SK-N-SH (cell line): ENCODE measurements at regions not wholly inside any gene's neighbourhood (a gene's known extent, or its start where the extent isn't known, plus 50 kb on each side); places are given as distances from the start of the nearest gene placed in this dataset.

Experiments
- EP300 ChIP-seq, 2 experiments: IDR thresholded peaks; 2 replicates each; pipeline versions ENCODE4 v1.4.0 to v1.6.1; 2012; ENCODE audit warnings: borderline replicate concordance in 1 of 2, low read depth in 1 of 2, low read length in 1 of 2
- GATA2 ChIP-seq: sonication (generic); formaldehyde crosslinking; IDR thresholded peaks from 2 replicates; pipeline ENCODE4 v1.5.0; 2020; ENCODE audit warnings: mild to moderate bottlenecking, missing genetic modification reagents
- JUND ChIP-seq: IDR thresholded peaks from 2 replicates; pipeline ENCODE4 v1.4.0; 2012
- POLR2AphosphoS5 ChIP-seq: IDR thresholded peaks from 2 replicates; pipeline ENCODE4 v1.6.1; 2012; ENCODE audit warnings: low read depth, low read length
- RAD21 ChIP-seq: IDR thresholded peaks from 2 replicates; pipeline ENCODE4 v1.6.1; 2012; ENCODE audit warnings: mild to moderate bottlenecking, low read length
- RCOR1 ChIP-seq: fragments of 150-350 bp; IDR thresholded peaks from 2 replicates; pipeline ENCODE4 v1.6.1; 2017; ENCODE audit warnings: antibody characterized with exemption, low read length
- RFX5 ChIP-seq: IDR thresholded peaks from 2 replicates; pipeline ENCODE4 v1.6.1; 2012; ENCODE audit warnings: mild to moderate bottlenecking, improper control_type of control experiment, low read length
- RXRA ChIP-seq: IDR thresholded peaks from 2 replicates; pipeline ENCODE4 v1.4.0; 2012; ENCODE audit warnings: low read depth, mild to moderate bottlenecking, borderline replicate concordance
- SMC3 ChIP-seq: IDR thresholded peaks from 2 replicates; pipeline ENCODE4 v1.6.1; 2012; ENCODE audit warnings: low read depth, low read length, improper control_type of control experiment
- TAF1 ChIP-seq: IDR thresholded peaks from 2 replicates; pipeline ENCODE4 v1.6.1; 2012; ENCODE audit warnings: low read depth, mild to moderate bottlenecking, low read length, moderate library complexity, borderline replicate concordance
- TCF12 ChIP-seq: IDR thresholded peaks from 2 replicates; pipeline ENCODE4 v1.4.0; 2012
- YY1 ChIP-seq: IDR thresholded peaks from 2 replicates; pipeline ENCODE4 v1.4.0; 2012; ENCODE audit warnings: low read depth, mild to moderate bottlenecking
- TF ChIP-seq, protein P1 (sequence below): fragments of 200-600 bp; sonication (generic); IDR thresholded peaks from 2 replicates; pipeline ENCODE4 v1.6.1; 2017; ENCODE audit warnings: antibody characterized with exemption, mild to moderate bottlenecking, moderate library complexity
- TF ChIP-seq, protein P2 (sequence below): IDR thresholded peaks from 2 replicates; pipeline ENCODE4 v1.4.0; 2012; ENCODE audit warnings: low read depth

DNA sequence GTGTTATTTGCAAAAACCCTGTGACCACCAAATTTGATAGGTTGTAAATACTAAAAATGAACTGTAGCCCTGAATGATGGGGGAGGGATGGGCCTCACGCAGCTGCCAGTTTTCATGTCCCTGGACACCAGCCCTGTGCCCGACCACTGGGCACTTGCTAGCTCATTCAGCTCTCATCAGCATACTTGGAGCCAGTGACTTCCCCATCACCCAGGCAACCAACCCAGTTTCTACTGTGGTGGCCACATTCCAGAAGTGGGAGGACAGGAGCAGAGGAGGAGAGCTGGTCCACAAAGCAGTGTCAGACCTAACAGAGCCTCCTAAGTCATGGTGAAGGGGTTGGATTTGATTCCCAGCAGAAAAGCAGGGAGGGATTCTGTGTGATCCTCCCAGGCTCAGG is 128.2 kb downstream of the CPEB2 start:
- TF ChIP-seq, protein P1, sequence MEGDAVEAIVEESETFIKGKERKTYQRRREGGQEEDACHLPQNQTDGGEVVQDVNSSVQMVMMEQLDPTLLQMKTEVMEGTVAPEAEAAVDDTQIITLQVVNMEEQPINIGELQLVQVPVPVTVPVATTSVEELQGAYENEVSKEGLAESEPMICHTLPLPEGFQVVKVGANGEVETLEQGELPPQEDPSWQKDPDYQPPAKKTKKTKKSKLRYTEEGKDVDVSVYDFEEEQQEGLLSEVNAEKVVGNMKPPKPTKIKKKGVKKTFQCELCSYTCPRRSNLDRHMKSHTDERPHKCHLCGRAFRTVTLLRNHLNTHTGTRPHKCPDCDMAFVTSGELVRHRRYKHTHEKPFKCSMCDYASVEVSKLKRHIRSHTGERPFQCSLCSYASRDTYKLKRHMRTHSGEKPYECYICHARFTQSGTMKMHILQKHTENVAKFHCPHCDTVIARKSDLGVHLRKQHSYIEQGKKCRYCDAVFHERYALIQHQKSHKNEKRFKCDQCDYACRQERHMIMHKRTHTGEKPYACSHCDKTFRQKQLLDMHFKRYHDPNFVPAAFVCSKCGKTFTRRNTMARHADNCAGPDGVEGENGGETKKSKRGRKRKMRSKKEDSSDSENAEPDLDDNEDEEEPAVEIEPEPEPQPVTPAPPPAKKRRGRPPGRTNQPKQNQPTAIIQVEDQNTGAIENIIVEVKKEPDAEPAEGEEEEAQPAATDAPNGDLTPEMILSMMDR = no peak
- TF ChIP-seq TAF1 (no peak), RAD21 (no peak), POLR2AphosphoS5 (no peak), TCF12 (no peak), JUND (no peak), YY1 (no peak), EP300 (IDR thresholded peaks at IDR 0.05; ENCODE audit: borderline replicate concordance in 1 of 2, low read depth in 1 of 2, low read length in 1 of 2) (no peak), GATA2 (CRISPR knock-in tag) (no peak), SMC3 (no peak), RXRA (no peak), RCOR1 (no peak), RFX5 (no peak)
- TF ChIP-seq, protein P2, sequence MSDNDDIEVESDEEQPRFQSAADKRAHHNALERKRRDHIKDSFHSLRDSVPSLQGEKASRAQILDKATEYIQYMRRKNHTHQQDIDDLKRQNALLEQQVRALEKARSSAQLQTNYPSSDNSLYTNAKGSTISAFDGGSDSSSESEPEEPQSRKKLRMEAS = no peak
